GM12878 (cell line): ENCODE measurements at regions not wholly inside any gene's neighbourhood (a gene's known extent, or its start where the extent isn't known, plus 50 kb on each side); places are given as distances from the start of the nearest gene placed in this dataset.

Experiments used
- CEBPB ChIP-seq, 2 experiments: fragments of 150-350 bp in 1 of 2; IDR thresholded peaks; 2 replicates each; pipeline ENCODE4 v1.6.1; 2012 to 2014; ENCODE audit warnings: low read depth in 2 of 2, low read length in 2 of 2, borderline replicate concordance in 1 of 2, inconsistent platforms in 1 of 2
- CTCF ChIP-seq, 3 experiments: IDR thresholded peaks in 2 of 3; conservative IDR thresholded peaks in 1 of 3; 2 replicates each; pipeline ENCODE4 v1.5.1; 2011; ENCODE audit warnings: low read depth in 3 of 3, low read length in 3 of 3, mild to moderate bottlenecking in 3 of 3, control low read depth in 2 of 3, moderate library complexity in 2 of 3, inconsistent platforms in 1 of 3, mixed read lengths in 1 of 3; ENCODE audit not compliant: control insufficient read depth in 2 of 3, insufficient read depth in 1 of 3; ENCODE audit errors: extremely low read depth in 1 of 3
- MAX ChIP-seq: IDR thresholded peaks from 2 replicates; pipeline ENCODE4 v1.6.1; 2012; ENCODE audit warnings: low read depth, low read length, improper control_type of control experiment
- SP1 ChIP-seq: IDR thresholded peaks from one replicate; pipeline ENCODE4 v1.6.1; 2011; ENCODE audit warnings: low read depth, low read length
- ZBTB4 ChIP-seq: fragments of 450-650 bp; formaldehyde crosslinking; IDR thresholded peaks from 2 replicates; pipeline ENCODE4 v1.4.0; 2022; ENCODE audit warnings: mild to moderate bottlenecking, moderate library complexity
- TF ChIP-seq, protein P1 (sequence below): IDR thresholded peaks from 2 replicates; pipeline ENCODE4 v1.6.1; 2012; ENCODE audit warnings: improper control_type of control experiment, low read depth, low read length; ENCODE audit not compliant: insufficient replicate concordance
- TF ChIP-seq, protein P2 (sequence below): IDR thresholded peaks from 2 replicates; pipeline ENCODE4 v1.6.1; 2011; ENCODE audit warnings: borderline replicate concordance, low read depth, mild to moderate bottlenecking, moderate library complexity, low read length; ENCODE audit not compliant: insufficient read depth, poor library complexity, severe bottlenecking

DNA sequence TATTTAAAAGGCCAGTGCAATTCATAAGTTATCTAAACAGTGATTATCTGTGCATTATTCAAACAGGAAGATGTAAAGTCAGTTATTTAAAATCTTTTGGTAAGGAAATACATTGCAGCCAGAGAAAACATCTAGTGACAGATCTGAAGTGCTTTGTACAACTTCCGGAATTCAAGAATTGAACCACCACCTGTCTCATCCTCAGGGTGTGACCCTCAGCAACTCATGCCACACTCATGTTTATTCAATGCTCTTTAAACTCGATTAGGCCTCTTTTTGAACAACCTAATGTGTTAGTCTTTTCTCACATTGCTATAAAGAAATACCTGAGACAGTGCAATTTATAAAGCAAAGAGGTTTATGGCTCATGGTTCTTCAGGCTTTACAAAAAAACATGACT is 62.6 kb upstream of the GGTLC1 start:
- TF ChIP-seq, protein P1, sequence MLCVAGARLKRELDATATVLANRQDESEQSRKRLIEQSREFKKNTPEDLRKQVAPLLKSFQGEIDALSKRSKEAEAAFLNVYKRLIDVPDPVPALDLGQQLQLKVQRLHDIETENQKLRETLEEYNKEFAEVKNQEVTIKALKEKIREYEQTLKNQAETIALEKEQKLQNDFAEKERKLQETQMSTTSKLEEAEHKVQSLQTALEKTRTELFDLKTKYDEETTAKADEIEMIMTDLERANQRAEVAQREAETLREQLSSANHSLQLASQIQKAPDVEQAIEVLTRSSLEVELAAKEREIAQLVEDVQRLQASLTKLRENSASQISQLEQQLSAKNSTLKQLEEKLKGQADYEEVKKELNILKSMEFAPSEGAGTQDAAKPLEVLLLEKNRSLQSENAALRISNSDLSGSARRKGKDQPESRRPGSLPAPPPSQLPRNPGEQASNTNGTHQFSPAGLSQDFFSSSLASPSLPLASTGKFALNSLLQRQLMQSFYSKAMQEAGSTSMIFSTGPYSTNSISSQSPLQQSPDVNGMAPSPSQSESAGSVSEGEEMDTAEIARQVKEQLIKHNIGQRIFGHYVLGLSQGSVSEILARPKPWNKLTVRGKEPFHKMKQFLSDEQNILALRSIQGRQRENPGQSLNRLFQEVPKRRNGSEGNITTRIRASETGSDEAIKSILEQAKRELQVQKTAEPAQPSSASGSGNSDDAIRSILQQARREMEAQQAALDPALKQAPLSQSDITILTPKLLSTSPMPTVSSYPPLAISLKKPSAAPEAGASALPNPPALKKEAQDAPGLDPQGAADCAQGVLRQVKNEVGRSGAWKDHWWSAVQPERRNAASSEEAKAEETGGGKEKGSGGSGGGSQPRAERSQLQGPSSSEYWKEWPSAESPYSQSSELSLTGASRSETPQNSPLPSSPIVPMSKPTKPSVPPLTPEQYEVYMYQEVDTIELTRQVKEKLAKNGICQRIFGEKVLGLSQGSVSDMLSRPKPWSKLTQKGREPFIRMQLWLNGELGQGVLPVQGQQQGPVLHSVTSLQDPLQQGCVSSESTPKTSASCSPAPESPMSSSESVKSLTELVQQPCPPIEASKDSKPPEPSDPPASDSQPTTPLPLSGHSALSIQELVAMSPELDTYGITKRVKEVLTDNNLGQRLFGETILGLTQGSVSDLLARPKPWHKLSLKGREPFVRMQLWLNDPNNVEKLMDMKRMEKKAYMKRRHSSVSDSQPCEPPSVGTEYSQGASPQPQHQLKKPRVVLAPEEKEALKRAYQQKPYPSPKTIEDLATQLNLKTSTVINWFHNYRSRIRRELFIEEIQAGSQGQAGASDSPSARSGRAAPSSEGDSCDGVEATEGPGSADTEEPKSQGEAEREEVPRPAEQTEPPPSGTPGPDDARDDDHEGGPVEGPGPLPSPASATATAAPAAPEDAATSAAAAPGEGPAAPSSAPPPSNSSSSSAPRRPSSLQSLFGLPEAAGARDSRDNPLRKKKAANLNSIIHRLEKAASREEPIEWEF, result no peak
- TF ChIP-seq, protein P2, sequence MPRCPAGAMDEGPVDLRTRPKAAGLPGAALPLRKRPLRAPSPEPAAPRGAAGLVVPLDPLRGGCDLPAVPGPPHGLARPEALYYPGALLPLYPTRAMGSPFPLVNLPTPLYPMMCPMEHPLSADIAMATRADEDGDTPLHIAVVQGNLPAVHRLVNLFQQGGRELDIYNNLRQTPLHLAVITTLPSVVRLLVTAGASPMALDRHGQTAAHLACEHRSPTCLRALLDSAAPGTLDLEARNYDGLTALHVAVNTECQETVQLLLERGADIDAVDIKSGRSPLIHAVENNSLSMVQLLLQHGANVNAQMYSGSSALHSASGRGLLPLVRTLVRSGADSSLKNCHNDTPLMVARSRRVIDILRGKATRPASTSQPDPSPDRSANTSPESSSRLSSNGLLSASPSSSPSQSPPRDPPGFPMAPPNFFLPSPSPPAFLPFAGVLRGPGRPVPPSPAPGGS, result no peak
- no peak for TF ChIP-seq CTCF (IDR thresholded peaks at IDR 0.05 in 2 of 3, conservative IDR thresholded peaks at IDR 0.05 in 1 of 3; ENCODE audit: control insufficient read depth in 2 of 3, extremely low read depth in 1 of 3, insufficient read depth in 1 of 3, low read depth in 3 of 3, low read length in 3 of 3)
- no peak for TF ChIP-seq SP1
- no peak for TF ChIP-seq ZBTB4 (CRISPR knock-in tag)
- TF ChIP-seq CEBPB (IDR thresholded peaks at IDR 0.05; ENCODE audit: borderline replicate concordance in 1 of 2, low read depth in 2 of 2, low read length in 2 of 2), result no peak
- no peak for TF ChIP-seq MAX
